Activated T-cell treated with anti-CD3 and anti-CD28 coated beads, Interleukin-2, amount 50 U/mL, for 72 hours (primary cell): ENCODE measurements at regions not wholly inside any gene's neighbourhood (a gene's known extent, or its start where the extent isn't known, plus 50 kb on each side); places are given as distances from the start of the nearest gene placed in this dataset.
"Not testable (repeated sequence)": the region's sequence is repeated elsewhere in the genome, so short reads cannot be mapped to it uniquely, and the experiment has no call there.

Experiments
- ATAC-seq, 2 donors: fragments of 150-1000 bp; cut with Tn5 transposase; replicated peaks in 1 of 2; 2 replicates each; pipeline ENCODE4 v1.10.0; 2021; ENCODE audit warnings: moderate library complexity in 2 of 2, mild to moderate bottlenecking in 1 of 2
- DNase-seq, 2 donors: peaks; one replicate each; pipeline ENCODE4 v3.0.0; 2021 to 2022; ENCODE audit warnings: mixed read lengths in 1 of 2
- H3K27ac Mint-ChIP-seq: one replicate; pipeline ENCODE4 v1.8.0; 2022; ENCODE audit warnings: mild to moderate bottlenecking, moderate library complexity, mixed read lengths
- H3K27me3 Mint-ChIP-seq: one replicate; pipeline ENCODE4 v1.8.0; 2022; ENCODE audit warnings: low read depth, mixed read lengths
- H3K36me3 Mint-ChIP-seq, 2 donors: one replicate each; pipeline ENCODE4 v1.8.0; 2022; ENCODE audit warnings: mixed read lengths in 2 of 2, mild to moderate bottlenecking in 1 of 2; ENCODE audit not compliant: insufficient read depth in 2 of 2
- H3K4me1 Mint-ChIP-seq: one replicate; pipeline ENCODE4 v1.8.0; 2022; ENCODE audit warnings: low read depth, mixed read lengths
- H3K4me3 Mint-ChIP-seq, 2 donors: one replicate each; pipeline ENCODE4 v1.8.0; 2022; ENCODE audit warnings: mild to moderate bottlenecking in 2 of 2, mixed read lengths in 2 of 2, moderate library complexity in 2 of 2
- H3K9me3 Mint-ChIP-seq, 2 donors: one replicate each; pipeline ENCODE4 v1.8.0; 2022; ENCODE audit warnings: mixed read lengths in 2 of 2

GRCh38 chr21:17089091-17089491, 423.8 kb upstream of the CXADR start:
- DNase-seq = no peak
- no peaks in the 10 kb centered on the region for H3K4me1 Mint-ChIP-seq
- H3K4me3 Mint-ChIP-seq = no peak overlapping the region
- H3K9me3 Mint-ChIP-seq = peaks cover 0 to 7% of the 10 kb centered on the region in 2 donors
- H3K27me3 Mint-ChIP-seq = no peaks in the 10 kb centered on the region
- no peak overlapping the region for H3K27ac Mint-ChIP-seq
- no peak for ATAC-seq
- peaks cover 2 to 3% of the 10 kb centered on the region in 2 donors for H3K36me3 Mint-ChIP-seq

GRCh38 chr21:17101696-17102095, 411.1 kb upstream of the CXADR start:
- H3K27me3 Mint-ChIP-seq = no peaks in the 10 kb centered on the region
- no peak overlapping the region for H3K27ac Mint-ChIP-seq
- no peak for ATAC-seq
- DNase-seq = no peak
- H3K9me3 Mint-ChIP-seq = peaks cover 7 to 13% of the 10 kb centered on the region in 2 donors
- H3K4me3 Mint-ChIP-seq = no peak overlapping the region
- no peaks in the 10 kb centered on the region for H3K4me1 Mint-ChIP-seq
- H3K36me3 Mint-ChIP-seq = no peaks in the 10 kb centered on the region

- Mint-ChIP-seq H3K27me3 (no peaks in the 10 kb centered on the region), H3K4me3 (no peak overlapping the region), H3K27ac (no peak overlapping the region), H3K9me3 (peaks cover 15 to 18% of the 10 kb centered on the region in 2 donors), H3K4me1 (no peaks in the 10 kb centered on the region), H3K36me3 (no peaks in the 10 kb centered on the region)
- no peak for DNase-seq
- ATAC-seq = no peak
Observed at GRCh38 chr21:17105932-17106331, 406.9 kb upstream of the CXADR start.

GRCh38 chr21:17114045-17114444, 398.8 kb upstream of the CXADR start:
- no peak for ATAC-seq
- H3K4me1 Mint-ChIP-seq = no peaks in the 10 kb centered on the region
- H3K27ac Mint-ChIP-seq = no peak overlapping the region
- no peaks in the 10 kb centered on the region for H3K36me3 Mint-ChIP-seq
- no peaks in the 10 kb centered on the region for H3K27me3 Mint-ChIP-seq
- no peak for DNase-seq
- no peak overlapping the region for H3K4me3 Mint-ChIP-seq
- peaks cover 11 to 13% of the 10 kb centered on the region in 2 donors for H3K9me3 Mint-ChIP-seq

GRCh38 chr21:17118638-17119384, 394.0 kb upstream of the CXADR start:
- Mint-ChIP-seq H3K27ac (no peak overlapping the region), H3K4me3 (no peak overlapping the region), H3K27me3 (no peaks in the 10 kb centered on the region), H3K9me3 (peaks cover 7 to 8% of the 10 kb centered on the region in 2 donors), H3K36me3 (no peaks in the 10 kb centered on the region), H3K4me1 (no peaks in the 10 kb centered on the region)
- no peak for ATAC-seq
- DNase-seq = no peak

- no peak for DNase-seq
- H3K27me3 Mint-ChIP-seq = no peaks in the 10 kb centered on the region
Observed at GRCh38 chr21:17119466-17120297, 393.2 kb upstream of the CXADR start.

GRCh38 chr21:17127395-17127794, 385.4 kb upstream of the CXADR start:
- H3K4me3 Mint-ChIP-seq, DNase-seq, H3K36me3 Mint-ChIP-seq, H3K9me3 Mint-ChIP-seq, H3K27ac Mint-ChIP-seq, H3K27me3 Mint-ChIP-seq, H3K4me1 Mint-ChIP-seq, ATAC-seq: not testable (repeated sequence)

More at GRCh38 chr21:17119466-17120297, 393.2 kb upstream of the CXADR start:
- H3K4me1 Mint-ChIP-seq = no peaks in the 10 kb centered on the region
- ATAC-seq = no peak
- H3K27ac Mint-ChIP-seq = no peak overlapping the region
- no peaks in the 10 kb centered on the region for H3K36me3 Mint-ChIP-seq
- peaks cover 7 to 8% of the 10 kb centered on the region in 2 donors for H3K9me3 Mint-ChIP-seq
- no peak overlapping the region for H3K4me3 Mint-ChIP-seq

- no peak for DNase-seq
- H3K4me1 Mint-ChIP-seq = no peaks in the 10 kb centered on the region
- ATAC-seq = no peak
Observed at GRCh38 chr21:17128132-17128531, 384.7 kb upstream of the CXADR start.

GRCh38 chr21:17139159-17139558, 373.7 kb upstream of the CXADR start:
- H3K36me3 Mint-ChIP-seq, H3K4me1 Mint-ChIP-seq, H3K27me3 Mint-ChIP-seq, ATAC-seq, DNase-seq, H3K9me3 Mint-ChIP-seq: not testable (repeated sequence)
- Mint-ChIP-seq H3K4me3 (peak overlapping the region; percentile 48 to 64), H3K27ac (peak overlapping the region; percentile 20)

More at GRCh38 chr21:17128132-17128531, 384.7 kb upstream of the CXADR start:
- H3K27me3 Mint-ChIP-seq = no peaks in the 10 kb centered on the region
- peaks cover 0 to 3% of the 10 kb centered on the region in 2 donors for H3K9me3 Mint-ChIP-seq
- H3K27ac Mint-ChIP-seq = no peak overlapping the region
- no peak overlapping the region for H3K4me3 Mint-ChIP-seq
- H3K36me3 Mint-ChIP-seq = no peaks in the 10 kb centered on the region

- no peaks in the 10 kb centered on the region for H3K27me3 Mint-ChIP-seq
- peak overlapping the region; percentile 57 to 68 for H3K4me3 Mint-ChIP-seq
- peaks cover 1 to 3% of the 10 kb centered on the region in 2 donors for H3K36me3 Mint-ChIP-seq
- H3K9me3 Mint-ChIP-seq = peaks cover 0 to 2% of the 10 kb centered on the region in 2 donors
- DNase-seq (peak in 1 of 2 donors; percentile 2), ATAC-seq (peak; percentile 66 to 79)
- no peaks in the 10 kb centered on the region for H3K4me1 Mint-ChIP-seq
- H3K27ac Mint-ChIP-seq = peak overlapping the region; percentile 23
Observed at GRCh38 chr21:17139696-17140095, 373.1 kb upstream of the CXADR start.

GRCh38 chr21:17146426-17146825, 366.4 kb upstream of the CXADR start:
- ATAC-seq (no peak), DNase-seq (no peak)
- Mint-ChIP-seq H3K27ac (no peak overlapping the region), H3K9me3 (peaks cover 3 to 15% of the 10 kb centered on the region in 2 donors), H3K36me3 (no peaks in the 10 kb centered on the region), H3K27me3 (no peaks in the 10 kb centered on the region), H3K4me1 (no peaks in the 10 kb centered on the region), H3K4me3 (no peak overlapping the region)

- no peaks in the 10 kb centered on the region for H3K27me3 Mint-ChIP-seq
- no peak overlapping the region for H3K4me3 Mint-ChIP-seq
- no peak overlapping the region for H3K27ac Mint-ChIP-seq
- no peak for ATAC-seq
- H3K9me3 Mint-ChIP-seq = peaks cover 0 to 2% of the 10 kb centered on the region in 2 donors
- H3K4me1 Mint-ChIP-seq = no peaks in the 10 kb centered on the region
- peaks cover 0 to 2% of the 10 kb centered on the region in 2 donors for H3K36me3 Mint-ChIP-seq
- no peak for DNase-seq
Observed at GRCh38 chr21:17159697-17160096, 353.1 kb upstream of the CXADR start.

- H3K27me3 Mint-ChIP-seq = no peaks in the 10 kb centered on the region
- H3K4me3 Mint-ChIP-seq = no peak overlapping the region
- H3K36me3 Mint-ChIP-seq = no peaks in the 10 kb centered on the region
- peaks cover 3 to 6% of the 10 kb centered on the region in 2 donors for H3K9me3 Mint-ChIP-seq
- no peak overlapping the region for H3K27ac Mint-ChIP-seq
- DNase-seq = no peak
- ATAC-seq = no peak
- H3K4me1 Mint-ChIP-seq = no peaks in the 10 kb centered on the region
Observed at GRCh38 chr21:17185674-17186073, 327.2 kb upstream of the CXADR start.
